ENCODE measurements at regions not wholly inside any gene's neighbourhood (a gene's known extent, or its start where the extent isn't known, plus 50 kb on each side); places are given as distances from the start of the nearest gene placed in this dataset.
A peak's percentile ranks its signal among the peaks of the same experiment; 100 is the strongest.

DNA sequence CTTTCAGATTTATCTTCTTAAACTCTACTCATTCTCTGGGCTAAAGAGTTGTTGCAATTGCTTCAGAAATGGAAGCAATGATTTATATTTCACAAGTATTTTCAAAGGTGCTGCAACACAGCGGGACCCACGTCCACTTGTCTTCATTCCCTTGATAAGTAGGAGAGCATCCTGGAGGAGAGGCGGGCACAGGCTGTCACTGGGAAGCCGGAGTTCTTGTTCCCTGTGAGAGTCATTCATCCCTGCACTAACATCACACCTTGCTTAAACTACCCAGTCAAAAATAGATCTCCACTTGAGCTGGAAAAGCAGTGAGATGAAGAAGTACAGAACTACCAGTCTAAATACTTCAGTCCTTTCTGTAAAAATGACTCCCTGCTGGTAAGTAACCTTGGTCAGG, 160.5 kb upstream of the RASSF8 start:
- no peaks in the 10 kb centered on the region for H3K36me3 ChIP-seq (ENCODE audit: insufficient read depth, low read length)

DNA sequence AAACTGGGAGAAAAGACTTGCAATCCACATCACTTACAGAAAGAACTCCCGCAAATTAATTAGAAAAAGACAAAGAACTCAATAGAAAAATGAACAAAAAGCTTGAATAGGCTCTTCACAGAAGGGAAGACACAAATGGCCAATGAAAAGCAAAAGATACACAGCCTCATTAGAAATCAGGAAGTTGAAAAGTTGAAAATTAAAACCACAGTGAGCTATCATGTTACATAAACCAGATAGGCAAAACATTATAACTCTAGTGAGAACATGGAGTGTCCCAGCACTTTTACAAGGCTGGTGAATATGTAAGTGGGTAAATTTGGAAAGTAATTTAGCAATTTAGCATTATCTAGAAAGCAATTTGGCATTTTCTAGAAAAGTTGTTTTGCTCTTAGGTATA, 158.4 kb upstream of the RASSF8 start:
- Histone ChIP-seq H3K4me2 (ENCODE audit: low read length) (no peak overlapping the region), H3K4me3 (ENCODE audit: low read length) (no peak overlapping the region), H3K79me2 (replicated peaks; ENCODE audit: insufficient read depth, low read length) (no peaks in the 10 kb centered on the region), H3K27me3 (ENCODE audit: insufficient read depth, low read depth, low read length) (no peaks in the 10 kb centered on the region), H3K9ac (ENCODE audit: low read length) (no peak overlapping the region), H3F3A (ENCODE audit: insufficient read depth, low read length, poor library complexity, severe bottlenecking) (no peaks in the 10 kb centered on the region), H3K9me2 (ENCODE audit: insufficient read depth, low read length) (no peaks in the 10 kb centered on the region), H2AFZ (ENCODE audit: low read depth, low read length) (no peak overlapping the region), H3K9me3 (ENCODE audit: low read length) (no peaks in the 10 kb centered on the region), H3K27ac (ENCODE audit: low read length) (no peak overlapping the region), H3K36me3 (ENCODE audit: insufficient read depth, low read length) (no peaks in the 10 kb centered on the region), H4K20me1 (ENCODE audit: insufficient read depth) (no peaks in the 10 kb centered on the region)
- TF ChIP-seq EP300 (conservative IDR thresholded peaks at IDR 0.05; ENCODE audit: poor library complexity, severe bottlenecking) (no peak), EZH2 (IDR thresholded peaks at IDR 0.05; ENCODE audit: borderline replicate concordance, insufficient read depth, low read length, poor library complexity, severe bottlenecking) (no peak), MXI1 (conservative IDR thresholded peaks at IDR 0.05; ENCODE audit: poor library complexity, severe bottlenecking) (no peak), SMC3 (conservative IDR thresholded peaks at IDR 0.05; ENCODE audit: poor library complexity) (no peak), POLR2AphosphoS5 (IDR thresholded peaks at IDR 0.05) (no peak), RAD21 (conservative IDR thresholded peaks at IDR 0.05) (no peak), TAF1 (IDR thresholded peaks at IDR 0.05; ENCODE audit: low read depth) (no peak)
- TF ChIP-seq, protein P1, sequence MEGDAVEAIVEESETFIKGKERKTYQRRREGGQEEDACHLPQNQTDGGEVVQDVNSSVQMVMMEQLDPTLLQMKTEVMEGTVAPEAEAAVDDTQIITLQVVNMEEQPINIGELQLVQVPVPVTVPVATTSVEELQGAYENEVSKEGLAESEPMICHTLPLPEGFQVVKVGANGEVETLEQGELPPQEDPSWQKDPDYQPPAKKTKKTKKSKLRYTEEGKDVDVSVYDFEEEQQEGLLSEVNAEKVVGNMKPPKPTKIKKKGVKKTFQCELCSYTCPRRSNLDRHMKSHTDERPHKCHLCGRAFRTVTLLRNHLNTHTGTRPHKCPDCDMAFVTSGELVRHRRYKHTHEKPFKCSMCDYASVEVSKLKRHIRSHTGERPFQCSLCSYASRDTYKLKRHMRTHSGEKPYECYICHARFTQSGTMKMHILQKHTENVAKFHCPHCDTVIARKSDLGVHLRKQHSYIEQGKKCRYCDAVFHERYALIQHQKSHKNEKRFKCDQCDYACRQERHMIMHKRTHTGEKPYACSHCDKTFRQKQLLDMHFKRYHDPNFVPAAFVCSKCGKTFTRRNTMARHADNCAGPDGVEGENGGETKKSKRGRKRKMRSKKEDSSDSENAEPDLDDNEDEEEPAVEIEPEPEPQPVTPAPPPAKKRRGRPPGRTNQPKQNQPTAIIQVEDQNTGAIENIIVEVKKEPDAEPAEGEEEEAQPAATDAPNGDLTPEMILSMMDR (IDR thresholded peaks at IDR 0.05; ENCODE audit: poor library complexity, severe bottlenecking): no peak
- TF ChIP-seq, protein P2, sequence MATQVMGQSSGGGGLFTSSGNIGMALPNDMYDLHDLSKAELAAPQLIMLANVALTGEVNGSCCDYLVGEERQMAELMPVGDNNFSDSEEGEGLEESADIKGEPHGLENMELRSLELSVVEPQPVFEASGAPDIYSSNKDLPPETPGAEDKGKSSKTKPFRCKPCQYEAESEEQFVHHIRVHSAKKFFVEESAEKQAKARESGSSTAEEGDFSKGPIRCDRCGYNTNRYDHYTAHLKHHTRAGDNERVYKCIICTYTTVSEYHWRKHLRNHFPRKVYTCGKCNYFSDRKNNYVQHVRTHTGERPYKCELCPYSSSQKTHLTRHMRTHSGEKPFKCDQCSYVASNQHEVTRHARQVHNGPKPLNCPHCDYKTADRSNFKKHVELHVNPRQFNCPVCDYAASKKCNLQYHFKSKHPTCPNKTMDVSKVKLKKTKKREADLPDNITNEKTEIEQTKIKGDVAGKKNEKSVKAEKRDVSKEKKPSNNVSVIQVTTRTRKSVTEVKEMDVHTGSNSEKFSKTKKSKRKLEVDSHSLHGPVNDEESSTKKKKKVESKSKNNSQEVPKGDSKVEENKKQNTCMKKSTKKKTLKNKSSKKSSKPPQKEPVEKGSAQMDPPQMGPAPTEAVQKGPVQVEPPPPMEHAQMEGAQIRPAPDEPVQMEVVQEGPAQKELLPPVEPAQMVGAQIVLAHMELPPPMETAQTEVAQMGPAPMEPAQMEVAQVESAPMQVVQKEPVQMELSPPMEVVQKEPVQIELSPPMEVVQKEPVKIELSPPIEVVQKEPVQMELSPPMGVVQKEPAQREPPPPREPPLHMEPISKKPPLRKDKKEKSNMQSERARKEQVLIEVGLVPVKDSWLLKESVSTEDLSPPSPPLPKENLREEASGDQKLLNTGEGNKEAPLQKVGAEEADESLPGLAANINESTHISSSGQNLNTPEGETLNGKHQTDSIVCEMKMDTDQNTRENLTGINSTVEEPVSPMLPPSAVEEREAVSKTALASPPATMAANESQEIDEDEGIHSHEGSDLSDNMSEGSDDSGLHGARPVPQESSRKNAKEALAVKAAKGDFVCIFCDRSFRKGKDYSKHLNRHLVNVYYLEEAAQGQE (IDR thresholded peaks at IDR 0.05; ENCODE audit: borderline replicate concordance): no peak

More for the DNA sequence above, 160.5 kb upstream of the RASSF8 start:
- Histone ChIP-seq H3K9me3 (ENCODE audit: low read length) (no peaks in the 10 kb centered on the region), H2AFZ (ENCODE audit: low read depth, low read length) (no peak overlapping the region), H3K9ac (ENCODE audit: low read length) (no peak overlapping the region), H3K9me2 (ENCODE audit: insufficient read depth, low read length) (no peaks in the 10 kb centered on the region), H3K27ac (ENCODE audit: low read length) (peak overlapping the region; percentile 51), H3K4me2 (ENCODE audit: low read length) (peak overlapping the region; percentile 23), H4K20me1 (ENCODE audit: insufficient read depth) (no peaks in the 10 kb centered on the region), H3K79me2 (replicated peaks; ENCODE audit: insufficient read depth, low read length) (no peaks in the 10 kb centered on the region), H3K4me3 (ENCODE audit: low read length) (no peak overlapping the region), H3F3A (ENCODE audit: insufficient read depth, low read length, poor library complexity, severe bottlenecking) (no peaks in the 10 kb centered on the region), H3K27me3 (ENCODE audit: insufficient read depth, low read depth, low read length) (no peaks in the 10 kb centered on the region)
- no peak for TF ChIP-seq POLR2AphosphoS5 (IDR thresholded peaks at IDR 0.05)
- TF ChIP-seq, protein P1 (IDR thresholded peaks at IDR 0.05; ENCODE audit: poor library complexity, severe bottlenecking): no peak
- no peak for TF ChIP-seq RAD21 (conservative IDR thresholded peaks at IDR 0.05)
- no peak for TF ChIP-seq MXI1 (conservative IDR thresholded peaks at IDR 0.05; ENCODE audit: poor library complexity, severe bottlenecking)
- TF ChIP-seq EP300 (conservative IDR thresholded peaks at IDR 0.05; ENCODE audit: poor library complexity, severe bottlenecking): no peak
- TF ChIP-seq TAF1 (IDR thresholded peaks at IDR 0.05; ENCODE audit: low read depth): no peak
- TF ChIP-seq, protein P2 (IDR thresholded peaks at IDR 0.05; ENCODE audit: borderline replicate concordance): no peak

All from neural cell (in vitro differentiated cells).